Suprapubic skin (tissue), 4 donors: ENCODE measurements at regions not wholly inside any gene's neighbourhood (a gene's known extent, or its start where the extent isn't known, plus 50 kb on each side); places are given as distances from the start of the nearest gene placed in this dataset.

Source experiments
- CTCF ChIP-seq, 2 donors: fragments of 200-600 bp in 1 of 2; fragments of 450-650 bp in 1 of 2; sonication (generic) in 1 of 2; IDR thresholded peaks; one replicate each; pipeline ENCODE4 v1.5.1; 2016 to 2019; ENCODE audit warnings: antibody characterized with exemption in 2 of 2, mild to moderate bottlenecking in 1 of 2, moderate library complexity in 1 of 2
- POLR2A ChIP-seq, 2 donors: fragments of 450-650 bp; IDR thresholded peaks; one replicate each; pipeline ENCODE4 v1.6.1; 2017; ENCODE audit warnings: antibody characterized with exemption in 2 of 2, mild to moderate bottlenecking in 2 of 2, moderate library complexity in 2 of 2
- POLR2AphosphoS5 ChIP-seq, 3 donors: sonication (generic); formaldehyde crosslinking; IDR thresholded peaks; one replicate each; pipeline ENCODE4 v1.6.1; 2017; ENCODE audit warnings: antibody characterized with exemption in 3 of 3

- no peak for TF ChIP-seq CTCF (IDR thresholded peaks at IDR 0.05)
- no peak for TF ChIP-seq POLR2AphosphoS5 (IDR thresholded peaks at IDR 0.05)
- TF ChIP-seq POLR2A (IDR thresholded peaks at IDR 0.05): no peak
These were observed 136.6 kb upstream of the ZNF32 start for GRCh38 chr10:43785252-43785651.
